Gastroesophageal sphincter (tissue), 3 donors: ENCODE measurements at regions not wholly inside any gene's neighbourhood (a gene's known extent, or its start where the extent isn't known, plus 50 kb on each side); places are given as distances from the start of the nearest gene placed in this dataset.

Source experiments
- EP300 ChIP-seq: sonication (generic); formaldehyde crosslinking; IDR thresholded peaks from one replicate; pipeline ENCODE4 v1.6.1; 2017; ENCODE audit warnings: antibody characterized with exemption, mild to moderate bottlenecking
- TF ChIP-seq, protein P1 (sequence below), 4 experiments: fragments of 200-600 bp in 2 of 4; fragments of 450-650 bp in 2 of 4; sonication (generic) in 1 of 4; IDR thresholded peaks; one replicate each; pipeline ENCODE4 v1.5.1; 2017 to 2019; ENCODE audit warnings: antibody characterized with exemption in 4 of 4, mild to moderate bottlenecking in 2 of 4, moderate library complexity in 2 of 4

DNA sequence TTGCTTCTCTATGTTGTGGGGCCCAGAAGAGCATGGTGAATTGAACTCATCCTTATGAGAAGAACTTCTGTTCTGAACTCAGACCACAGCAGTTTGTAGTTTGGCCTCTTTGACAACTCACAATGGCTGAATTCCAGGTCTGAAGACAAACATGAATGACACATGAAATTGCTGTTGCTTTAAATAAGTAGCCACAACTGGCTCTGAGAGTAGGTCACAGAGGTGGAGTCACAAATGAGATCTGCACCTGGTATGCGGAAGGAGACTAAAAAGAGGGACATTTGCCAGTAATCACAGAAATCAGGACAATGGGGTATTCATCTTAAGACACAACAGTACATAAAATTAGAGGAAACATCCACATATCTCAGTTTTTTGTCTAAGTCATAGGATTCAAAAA, 290.3 kb upstream of the MMADHC start:
- TF ChIP-seq, protein P1, sequence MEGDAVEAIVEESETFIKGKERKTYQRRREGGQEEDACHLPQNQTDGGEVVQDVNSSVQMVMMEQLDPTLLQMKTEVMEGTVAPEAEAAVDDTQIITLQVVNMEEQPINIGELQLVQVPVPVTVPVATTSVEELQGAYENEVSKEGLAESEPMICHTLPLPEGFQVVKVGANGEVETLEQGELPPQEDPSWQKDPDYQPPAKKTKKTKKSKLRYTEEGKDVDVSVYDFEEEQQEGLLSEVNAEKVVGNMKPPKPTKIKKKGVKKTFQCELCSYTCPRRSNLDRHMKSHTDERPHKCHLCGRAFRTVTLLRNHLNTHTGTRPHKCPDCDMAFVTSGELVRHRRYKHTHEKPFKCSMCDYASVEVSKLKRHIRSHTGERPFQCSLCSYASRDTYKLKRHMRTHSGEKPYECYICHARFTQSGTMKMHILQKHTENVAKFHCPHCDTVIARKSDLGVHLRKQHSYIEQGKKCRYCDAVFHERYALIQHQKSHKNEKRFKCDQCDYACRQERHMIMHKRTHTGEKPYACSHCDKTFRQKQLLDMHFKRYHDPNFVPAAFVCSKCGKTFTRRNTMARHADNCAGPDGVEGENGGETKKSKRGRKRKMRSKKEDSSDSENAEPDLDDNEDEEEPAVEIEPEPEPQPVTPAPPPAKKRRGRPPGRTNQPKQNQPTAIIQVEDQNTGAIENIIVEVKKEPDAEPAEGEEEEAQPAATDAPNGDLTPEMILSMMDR (IDR thresholded peaks at IDR 0.05): no peak
- no peak for TF ChIP-seq EP300
